Natural killer cell (primary cell): ENCODE measurements at regions not wholly inside any gene's neighbourhood (a gene's known extent, or its start where the extent isn't known, plus 50 kb on each side); places are given as distances from the start of the nearest gene placed in this dataset.
"Not testable (repeated sequence)": the region's sequence is repeated elsewhere in the genome, so short reads cannot be mapped to it uniquely, and the experiment has no call there.

Source experiments
- ATAC-seq, 3 donors: fragments of 150-1000 bp in 2 of 3; fragments of 200-7000 bp in 1 of 3; cut with Tn5 transposase; 1 replicate in 1 of 3; 2 replicates in 2 of 3; pipeline ENCODE4 v1.10.0; 2021; ENCODE audit warnings: mild to moderate bottlenecking in 2 of 3, moderate library complexity in 2 of 3
- DNase-seq, 2 donors: peaks; one replicate each; pipeline versions ENCODE4 v3.0.0 to v3.0.0-alpha.2; 2013 to 2021; ENCODE audit warnings: mixed read lengths in 1 of 2
- H3K27ac ChIP-seq: one replicate; pipeline ENCODE4 v1.5.1; 2013; ENCODE audit warnings: mild to moderate bottlenecking, low read length
- H3K27me3 ChIP-seq: one replicate; pipeline ENCODE4 v1.6.1; 2013; ENCODE audit warnings: low read length; ENCODE audit not compliant: control insufficient read depth, insufficient read depth
- H3K36me3 ChIP-seq: one replicate; pipeline ENCODE4 v1.6.1; 2013; ENCODE audit warnings: low read length; ENCODE audit not compliant: control insufficient read depth, insufficient read depth
- H3K4me1 ChIP-seq: one replicate; pipeline ENCODE4 v1.6.1; 2013; ENCODE audit warnings: low read length; ENCODE audit not compliant: control insufficient read depth, insufficient read depth
- H3K4me3 ChIP-seq: one replicate; pipeline ENCODE4 v1.5.1; 2013; ENCODE audit warnings: low read length
- H3K9me3 ChIP-seq: one replicate; pipeline ENCODE4 v1.6.1; 2013; ENCODE audit warnings: low read length; ENCODE audit not compliant: control insufficient read depth, insufficient read depth
- H3K27ac Mint-ChIP-seq, 2 donors: one replicate each; pipeline ENCODE4 v1.8.0; 2022; ENCODE audit warnings: mild to moderate bottlenecking in 2 of 2, mixed read lengths in 2 of 2, moderate library complexity in 1 of 2
- H3K27me3 Mint-ChIP-seq, 2 donors: one replicate each; pipeline ENCODE4 v1.8.0; 2022; ENCODE audit warnings: low read depth in 2 of 2, mixed read lengths in 2 of 2
- H3K36me3 Mint-ChIP-seq: one replicate; pipeline ENCODE4 v1.8.0; 2022; ENCODE audit warnings: mixed read lengths
- H3K4me1 Mint-ChIP-seq, 2 donors: one replicate each; pipeline ENCODE4 v1.8.0; 2022; ENCODE audit warnings: mixed read lengths in 2 of 2
- H3K4me3 Mint-ChIP-seq: one replicate; pipeline ENCODE4 v1.8.0; 2022; ENCODE audit warnings: mild to moderate bottlenecking, moderate library complexity, mixed read lengths
- H3K9me3 Mint-ChIP-seq, 2 donors: one replicate each; pipeline ENCODE4 v1.8.0; 2022; ENCODE audit warnings: mixed read lengths in 2 of 2
- WGBS: methylation state at CpG from one replicate; pipeline ENCODE4 v1.1.7; 2013; ENCODE audit warnings: missing lambda C conversion rate; ENCODE audit not compliant: insufficient coverage; 5-methylcytosine and 5-hydroxymethylcytosine counted together
- intact Hi-C: fragments of 100-400 bp; cut with micrococcal nuclease; formaldehyde crosslinking; loops from one replicate; pipeline ENCODE4 v1.14.2; 2022
- TF ChIP-seq, protein P1 (sequence below): fragments of 200-600 bp; IDR thresholded peaks from one replicate; pipeline ENCODE4 v1.8.0; 2022; ENCODE audit warnings: antibody characterized with exemption

DNA sequence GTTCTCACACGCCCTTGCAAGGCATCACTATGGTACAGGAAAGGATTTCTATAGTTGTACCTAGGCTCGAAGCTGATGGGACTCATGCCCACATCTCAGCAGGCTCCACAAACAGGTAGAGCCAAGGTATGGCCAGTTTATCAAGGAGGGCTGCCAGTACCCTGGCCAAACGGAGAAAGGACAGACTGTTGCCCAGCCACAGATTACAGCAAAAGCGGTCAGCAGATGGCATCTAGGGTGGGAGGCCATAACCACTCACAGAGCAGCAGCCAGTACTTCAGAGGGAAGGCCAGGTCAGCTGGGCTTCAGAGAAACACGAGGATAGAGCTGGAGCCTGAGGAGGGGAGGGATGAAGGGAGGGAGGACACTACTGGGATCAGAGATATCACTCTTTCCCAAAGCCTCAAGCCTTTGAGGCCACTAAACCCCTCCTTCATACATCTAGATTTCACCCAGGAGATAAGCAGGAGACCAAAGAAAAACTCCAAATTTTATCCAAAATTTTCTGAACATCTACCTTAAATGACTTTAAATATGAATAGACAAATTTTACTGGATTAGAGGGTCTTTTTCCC is 904.2 kb upstream of the NXPH2 start:
- 79% methylated on average over 4 of the region's 5 CpGs for WGBS
- peaks cover 17 to 21% of the 10 kb centered on the region in 2 donors for H3K9me3 Mint-ChIP-seq
- Histone ChIP-seq H3K4me3 (no peak overlapping the region), H3K36me3 (no peaks in the 10 kb centered on the region), H3K27ac (no peak overlapping the region), H3K9me3 (peaks cover 9% of the 10 kb centered on the region), H3K27me3 (no peaks in the 10 kb centered on the region), H3K4me1 (no peaks in the 10 kb centered on the region)
- ATAC-seq (no peak), DNase-seq (no peak)
- intact Hi-C loops = no loop called here
- no peak overlapping the region for H3K27ac Mint-ChIP-seq
- H3K4me3 Mint-ChIP-seq = no peak overlapping the region
- no peaks in the 10 kb centered on the region for H3K27me3 Mint-ChIP-seq
- no peaks in the 10 kb centered on the region for H3K4me1 Mint-ChIP-seq
- TF ChIP-seq, protein P1, sequence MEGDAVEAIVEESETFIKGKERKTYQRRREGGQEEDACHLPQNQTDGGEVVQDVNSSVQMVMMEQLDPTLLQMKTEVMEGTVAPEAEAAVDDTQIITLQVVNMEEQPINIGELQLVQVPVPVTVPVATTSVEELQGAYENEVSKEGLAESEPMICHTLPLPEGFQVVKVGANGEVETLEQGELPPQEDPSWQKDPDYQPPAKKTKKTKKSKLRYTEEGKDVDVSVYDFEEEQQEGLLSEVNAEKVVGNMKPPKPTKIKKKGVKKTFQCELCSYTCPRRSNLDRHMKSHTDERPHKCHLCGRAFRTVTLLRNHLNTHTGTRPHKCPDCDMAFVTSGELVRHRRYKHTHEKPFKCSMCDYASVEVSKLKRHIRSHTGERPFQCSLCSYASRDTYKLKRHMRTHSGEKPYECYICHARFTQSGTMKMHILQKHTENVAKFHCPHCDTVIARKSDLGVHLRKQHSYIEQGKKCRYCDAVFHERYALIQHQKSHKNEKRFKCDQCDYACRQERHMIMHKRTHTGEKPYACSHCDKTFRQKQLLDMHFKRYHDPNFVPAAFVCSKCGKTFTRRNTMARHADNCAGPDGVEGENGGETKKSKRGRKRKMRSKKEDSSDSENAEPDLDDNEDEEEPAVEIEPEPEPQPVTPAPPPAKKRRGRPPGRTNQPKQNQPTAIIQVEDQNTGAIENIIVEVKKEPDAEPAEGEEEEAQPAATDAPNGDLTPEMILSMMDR = no peak
- H3K36me3 Mint-ChIP-seq = no peaks in the 10 kb centered on the region

DNA sequence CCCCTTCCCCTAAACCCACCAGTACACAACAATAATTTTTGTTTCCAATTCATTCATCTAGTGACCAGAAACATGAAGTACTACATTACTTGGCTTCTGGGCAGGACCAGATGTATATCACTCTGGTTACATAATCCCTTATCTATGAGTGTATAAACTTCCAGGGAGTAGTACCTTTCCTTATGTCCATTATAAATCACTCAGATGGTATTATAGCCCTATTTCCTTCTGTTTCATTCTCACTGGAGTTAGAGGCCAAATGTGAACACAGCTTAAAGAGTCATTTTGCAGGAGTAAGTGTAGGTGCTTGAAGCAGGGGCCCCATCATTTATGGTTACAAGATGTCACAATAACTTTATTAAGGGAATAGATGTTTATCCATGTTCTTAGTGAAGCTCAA is 894.4 kb upstream of the NXPH2 start:
- peaks cover 8% of the 10 kb centered on the region for H3K9me3 ChIP-seq
- no peak for DNase-seq
- intact Hi-C loops = no loop called here
- Mint-ChIP-seq H3K9me3 (peaks cover 4 to 8% of the 10 kb centered on the region in 2 donors), H3K4me3 (no peak overlapping the region), H3K36me3 (no peaks in the 10 kb centered on the region), H3K27me3 (no peaks in the 10 kb centered on the region), H3K4me1 (no peaks in the 10 kb centered on the region), H3K27ac (no peak overlapping the region)
- TF ChIP-seq, protein P1 = no peak
- ATAC-seq = no peak
- no peaks in the 10 kb centered on the region for H3K27me3 ChIP-seq
- no peak overlapping the region for H3K4me3 ChIP-seq
- H3K36me3 ChIP-seq = no peaks in the 10 kb centered on the region
- H3K4me1 ChIP-seq = no peaks in the 10 kb centered on the region
- no peak overlapping the region for H3K27ac ChIP-seq

DNA sequence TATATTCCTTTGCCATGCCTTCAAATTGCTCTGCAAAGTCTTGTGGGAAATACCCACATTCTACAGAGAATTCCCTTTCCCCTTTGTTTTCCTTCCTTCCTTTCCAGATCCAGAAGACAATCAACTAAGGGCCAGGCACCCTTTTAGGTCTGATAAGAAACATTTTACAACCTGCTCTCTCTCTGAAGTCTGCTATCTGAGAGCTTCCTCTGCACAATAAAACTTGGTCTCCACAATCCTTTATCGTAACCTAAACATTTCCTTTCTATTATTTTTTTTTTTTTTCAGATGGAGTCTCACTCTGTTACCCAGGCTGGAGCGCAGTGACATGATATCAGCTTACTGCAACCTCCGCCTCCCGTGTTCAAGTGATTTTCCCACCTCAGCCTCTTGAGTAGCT is 893.3 kb upstream of the NXPH2 start:
- H3K27me3 ChIP-seq, H3K27ac Mint-ChIP-seq, H3K4me3 Mint-ChIP-seq, ATAC-seq, H3K27ac ChIP-seq, H3K9me3 Mint-ChIP-seq, H3K36me3 ChIP-seq, H3K27me3 Mint-ChIP-seq, H3K4me3 ChIP-seq, DNase-seq, H3K36me3 Mint-ChIP-seq, intact Hi-C loops, H3K9me3 ChIP-seq, H3K4me1 ChIP-seq, H3K4me1 Mint-ChIP-seq: not testable (repeated sequence)
- WGBS = 58% methylated on average over 4 of the region's 4 CpGs

DNA sequence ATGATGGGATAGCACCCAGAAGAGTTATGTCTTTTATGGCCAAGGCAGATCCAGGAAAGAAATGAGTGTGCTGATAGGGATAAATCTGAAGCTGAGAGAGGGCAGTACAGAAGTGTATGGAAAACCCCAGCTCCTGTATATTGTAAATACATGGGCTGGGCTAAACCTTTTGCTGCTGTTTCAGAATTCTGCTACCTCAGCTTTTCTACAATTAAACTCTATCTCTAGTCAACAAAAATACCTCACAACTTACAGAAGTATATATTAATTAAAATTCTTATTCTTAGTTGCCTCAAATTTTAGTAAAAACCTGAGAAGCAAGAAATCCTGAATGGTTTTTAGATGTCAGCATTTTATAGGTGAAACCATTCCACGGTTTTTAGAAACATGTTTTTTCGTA is 889.5 kb upstream of the NXPH2 start:
- ATAC-seq = no peak
- TF ChIP-seq, protein P1 = no peak
- H3K9me3 ChIP-seq = peaks cover 17% of the 10 kb centered on the region
- H3K4me1 Mint-ChIP-seq = no peaks in the 10 kb centered on the region
- no peaks in the 10 kb centered on the region for H3K36me3 ChIP-seq
- DNase-seq = no peak
- 60% methylated on average over 1 of the region's 2 CpGs for WGBS
- H3K27ac ChIP-seq = no peak overlapping the region
- H3K9me3 Mint-ChIP-seq = peaks cover 8 to 9% of the 10 kb centered on the region in 2 donors
- H3K4me3 Mint-ChIP-seq = no peak overlapping the region
- no peak overlapping the region for H3K4me3 ChIP-seq
- H3K27ac Mint-ChIP-seq = no peak overlapping the region
- H3K27me3 Mint-ChIP-seq = no peaks in the 10 kb centered on the region
- no peaks in the 10 kb centered on the region for H3K4me1 ChIP-seq
- no peaks in the 10 kb centered on the region for H3K27me3 ChIP-seq
- intact Hi-C loops = no loop called here
- H3K36me3 Mint-ChIP-seq = peaks cover 9% of the 10 kb centered on the region
